ENCODE measurements at regions not wholly inside any gene's neighbourhood (a gene's known extent, or its start where the extent isn't known, plus 50 kb on each side); places are given as distances from the start of the nearest gene placed in this dataset.

- TF ChIP-seq CTCF (IDR thresholded peaks at IDR 0.05; ENCODE audit: extremely low read depth in 1 of 2, insufficient read depth in 1 of 2, low read depth in 1 of 2, low read length in 2 of 2) (no peak), MAX (IDR thresholded peaks at IDR 0.05; ENCODE audit: insufficient read depth, insufficient read length) (no peak), POLR2A (IDR thresholded peaks at IDR 0.05; ENCODE audit: low read depth, low read length) (no peak), POLR2AphosphoS5 (IDR thresholded peaks at IDR 0.05; ENCODE audit: insufficient read depth, low read depth, low read length) (no peak), EZH2 (IDR thresholded peaks at IDR 0.05; ENCODE audit: borderline replicate concordance, low read depth, low read length, severe bottlenecking) (no peak), MYC (IDR thresholded peaks at IDR 0.05; ENCODE audit: low read depth, low read length) (no peak), FOS (IDR thresholded peaks at IDR 0.05; ENCODE audit: borderline replicate concordance, insufficient read depth, low read length) (no peak), JUN (IDR thresholded peaks at IDR 0.05; ENCODE audit: borderline replicate concordance, insufficient read depth, insufficient read length, low read depth) (no peak), GATA2 (IDR thresholded peaks at IDR 0.05; ENCODE audit: insufficient read depth, insufficient read length, low read depth, low read length) (no peak)
Observed at GRCh38 chr7:18287482-18287881, 208.1 kb upstream of the HDAC9 start.

All from endothelial cell of umbilical vein (primary cell).